ENCODE measurements at regions not wholly inside any gene's neighbourhood (a gene's known extent, or its start where the extent isn't known, plus 50 kb on each side); places are given as distances from the start of the nearest gene placed in this dataset.

GRCh38 chr2:103959174-103960128 lies 894.5 kb upstream of the POU3F3 start:
- DNase-seq (ENCODE audit: low spot score) = peak; percentile 3

DNA sequence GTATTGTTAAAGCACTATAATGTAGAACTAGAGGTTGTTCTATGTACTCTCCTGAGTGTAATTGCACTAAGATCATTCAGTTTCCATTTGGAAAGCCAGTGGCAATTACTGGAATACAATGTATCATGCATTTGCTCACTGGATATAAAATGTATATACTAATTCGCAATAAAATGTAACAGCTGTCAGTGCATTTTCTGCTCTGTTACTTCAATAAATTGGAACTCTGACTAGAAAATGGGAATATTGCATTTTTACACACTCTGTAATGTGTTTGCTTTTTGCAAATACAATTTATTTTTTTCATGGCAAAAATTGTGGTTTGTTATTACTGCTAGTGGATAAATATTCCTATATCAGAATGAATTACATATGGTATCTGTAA lies 893.8 kb upstream of the POU3F3 start:
- DNase-seq (ENCODE audit: low spot score) = no peak

GRCh38 chr2:103960951-103961350 lies 893.0 kb upstream of the POU3F3 start:
- no peak for DNase-seq (ENCODE audit: low spot score)

DNA sequence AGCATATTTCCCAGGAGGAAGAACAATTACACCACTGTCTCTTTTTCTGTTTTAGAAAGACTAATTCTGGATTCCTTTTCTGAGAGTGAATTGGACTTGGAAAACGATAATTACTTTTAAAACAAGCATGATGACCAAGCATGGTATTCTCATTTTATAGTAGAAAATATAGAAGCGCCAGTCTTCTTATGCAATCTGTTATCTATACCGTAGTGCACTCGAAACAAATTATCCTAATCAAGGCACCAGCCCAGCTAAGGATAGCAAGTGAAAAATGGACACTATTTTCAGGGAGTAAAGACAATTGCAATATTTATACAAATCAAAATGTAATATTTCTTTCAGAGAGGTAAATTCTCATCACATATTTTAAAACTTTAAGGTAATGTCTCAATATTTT lies 892.1 kb upstream of the POU3F3 start:
- DNase-seq (ENCODE audit: low spot score) = no peak

- DNase-seq (ENCODE audit: low spot score) = no peak
Observed at GRCh38 chr2:103962670-103963069, 891.2 kb upstream of the POU3F3 start.

DNA sequence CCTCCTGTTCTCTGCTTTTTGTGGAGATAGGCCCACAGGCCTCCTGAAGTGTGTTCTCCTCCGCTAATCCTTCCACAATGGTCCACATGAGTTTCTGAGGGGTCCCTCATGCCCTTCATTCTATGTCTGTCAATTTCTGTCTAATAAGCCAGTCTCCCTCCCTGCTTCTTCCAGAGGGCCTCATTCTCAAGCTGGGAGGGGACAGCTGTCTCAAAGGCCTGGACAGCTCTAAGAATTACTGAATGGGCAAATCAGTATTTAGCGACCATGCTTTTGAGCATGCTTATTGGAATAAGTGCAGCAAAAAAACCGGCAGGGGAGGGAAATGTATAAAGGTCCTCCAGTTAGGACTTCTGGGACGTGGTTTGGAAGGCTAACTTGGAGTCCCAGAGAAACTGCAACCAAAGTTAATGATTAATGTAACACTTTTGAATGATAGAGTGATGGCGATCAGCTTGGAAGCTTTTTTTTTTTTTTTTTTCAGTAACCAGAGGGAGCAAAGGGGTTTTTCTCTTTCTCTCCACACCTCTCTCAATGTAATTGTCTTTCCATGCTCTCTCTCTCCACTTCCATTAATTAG lies 890.7 kb upstream of the POU3F3 start:
- no peak for DNase-seq (ENCODE audit: low spot score)

DNA sequence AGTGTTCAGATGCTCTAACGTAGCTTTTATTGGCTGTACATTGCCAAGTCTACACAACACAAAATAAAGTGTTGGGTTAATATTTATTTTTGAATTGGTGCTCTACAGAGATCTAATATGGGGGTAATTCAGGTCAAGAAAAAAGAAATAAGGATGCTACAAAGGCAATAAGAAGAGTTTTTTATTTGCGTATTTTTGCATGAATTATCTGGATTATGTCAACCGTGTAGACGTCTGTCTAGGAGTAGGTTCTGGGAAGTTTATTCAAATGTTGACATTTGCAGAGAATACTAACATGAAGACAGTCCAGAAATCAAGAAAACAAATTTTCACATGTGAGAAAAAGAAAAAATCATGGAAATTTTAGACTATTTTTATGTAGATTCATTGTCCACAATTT lies 876.7 kb upstream of the POU3F3 start:
- no peak for DNase-seq (ENCODE audit: low spot score)

DNA sequence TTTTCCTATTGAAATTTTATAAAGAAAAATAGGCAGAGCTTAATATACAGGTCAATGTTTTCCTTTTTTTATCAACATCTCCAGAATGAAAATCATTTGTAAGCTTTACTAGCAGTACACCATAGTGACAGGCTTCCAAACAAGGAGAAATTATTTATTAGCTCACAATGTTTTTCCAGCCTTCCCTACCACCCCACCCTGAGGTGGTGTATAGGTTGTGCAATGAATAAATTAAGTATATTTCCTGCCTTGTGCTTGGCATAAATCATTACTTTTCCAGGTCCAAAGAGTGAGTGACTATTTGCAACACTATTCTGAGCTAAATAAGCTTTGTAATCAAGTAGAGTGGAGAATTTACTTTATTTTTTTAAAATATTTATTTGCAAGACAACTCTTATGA lies 876.2 kb upstream of the POU3F3 start:
- no peak for DNase-seq (ENCODE audit: low spot score)

DNA sequence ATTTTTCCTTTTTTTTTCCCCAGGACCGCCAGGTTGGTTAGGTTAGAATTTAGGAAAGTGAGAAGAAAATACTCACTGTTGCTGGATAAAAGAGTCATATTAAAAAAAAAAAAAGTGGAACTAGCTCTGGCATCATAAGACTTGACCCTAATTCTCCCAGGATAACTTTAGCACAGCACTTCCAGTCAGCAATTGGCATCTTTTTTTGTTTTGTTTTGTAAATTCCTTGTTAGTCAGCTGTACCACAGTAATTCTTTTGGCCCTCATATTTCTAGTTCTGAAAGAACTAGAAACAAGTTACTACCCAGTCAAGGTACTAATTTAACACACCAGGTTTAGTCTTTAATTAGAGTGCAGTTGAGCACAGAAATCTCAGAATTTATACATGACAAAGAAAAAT lies 873.5 kb upstream of the POU3F3 start:
- no peak for DNase-seq (ENCODE audit: low spot score)

DNA sequence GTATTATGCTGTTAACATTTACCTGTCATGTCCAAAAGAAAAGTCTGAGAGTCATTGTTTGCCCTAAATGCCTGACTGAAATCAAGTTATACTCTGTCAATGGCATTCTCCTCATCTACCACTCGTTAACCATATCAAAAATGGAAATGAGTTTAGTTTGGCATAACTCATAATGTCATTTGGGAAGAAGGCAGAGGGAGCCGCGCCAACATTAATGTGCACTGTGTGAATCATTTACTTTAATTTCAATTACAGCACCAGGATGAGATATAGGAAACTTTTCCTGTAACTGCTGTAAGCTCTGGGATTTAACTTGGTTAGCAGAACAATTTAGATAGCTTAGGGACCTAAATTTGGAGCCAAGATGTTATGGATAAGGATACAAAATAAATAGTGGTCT lies 871.2 kb upstream of the POU3F3 start:
- DNase-seq (ENCODE audit: low spot score) = no peak

GRCh38 chr2:103986001-103986400 lies 867.9 kb upstream of the POU3F3 start:
- DNase-seq (ENCODE audit: low spot score) = no peak

- no peak for DNase-seq (ENCODE audit: low spot score)
Observed at GRCh38 chr2:103991591-103991990, 862.3 kb upstream of the POU3F3 start.

DNA sequence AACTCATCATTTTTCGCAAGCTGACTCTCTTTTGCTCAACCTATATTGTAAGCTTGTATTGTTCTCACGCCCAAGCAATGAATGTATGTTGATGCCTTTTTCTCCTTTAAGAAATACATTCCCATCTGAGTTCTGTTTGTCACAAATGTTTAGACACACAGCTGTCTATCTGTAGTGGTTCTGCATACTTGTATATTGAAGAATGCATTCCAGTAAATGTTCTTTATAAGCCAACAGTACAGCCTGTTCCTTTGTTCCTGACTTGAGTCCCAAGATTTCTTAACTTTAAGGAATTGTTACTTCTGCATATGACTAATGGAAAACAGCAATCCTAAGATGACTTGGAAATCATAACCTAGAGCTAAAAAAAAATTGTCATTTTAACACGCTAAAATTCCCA lies 849.1 kb upstream of the POU3F3 start:
- no peak for DNase-seq (ENCODE audit: low spot score)

GRCh38 chr2:104016801-104017200 lies 837.1 kb upstream of the POU3F3 start:
- no peak for DNase-seq (ENCODE audit: low spot score)

GRCh38 chr2:104023306-104023705 lies 830.6 kb upstream of the POU3F3 start:
- DNase-seq (ENCODE audit: low spot score) = no peak

DNA sequence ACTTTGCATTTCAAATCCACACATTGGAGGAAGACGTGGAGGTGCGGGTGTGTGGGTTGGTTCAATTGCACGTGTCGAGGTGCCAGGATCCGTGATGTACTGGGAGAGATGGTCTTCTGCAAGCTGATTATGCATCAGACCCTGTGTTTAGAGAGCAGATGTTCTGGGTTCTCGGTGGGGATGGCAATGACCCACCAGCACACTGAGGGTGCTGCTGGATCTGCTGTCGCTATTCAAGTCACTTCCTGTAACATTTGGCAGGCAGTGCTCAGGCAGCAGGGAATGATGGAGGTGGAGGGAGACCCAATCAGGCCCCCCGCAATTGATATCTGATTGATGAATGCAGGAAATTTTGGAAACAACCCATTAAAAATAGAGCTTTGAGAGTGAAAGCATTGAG lies 830.1 kb upstream of the POU3F3 start:
- no peak for DNase-seq (ENCODE audit: low spot score)

DNA sequence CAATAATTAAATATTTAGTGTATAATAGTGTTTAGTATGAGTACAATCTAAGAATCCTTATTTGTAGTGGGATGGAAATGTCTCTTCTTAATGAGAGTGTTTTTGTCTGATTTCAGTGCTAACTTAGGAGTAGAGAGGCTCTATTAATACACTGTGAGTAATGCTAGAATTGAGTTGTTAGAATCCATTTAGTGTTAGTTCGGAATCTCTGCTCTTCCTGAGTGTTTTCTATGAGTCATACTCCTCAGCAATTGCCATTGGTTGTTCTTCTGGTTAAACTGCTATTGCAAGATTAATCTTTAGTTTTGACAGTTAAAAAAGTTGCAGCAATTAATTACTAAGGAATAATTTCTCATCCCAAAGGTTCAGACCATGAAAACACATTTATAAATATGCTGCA lies 828.6 kb upstream of the POU3F3 start:
- DNase-seq (ENCODE audit: low spot score) = no peak

GRCh38 chr2:104026725-104027124 lies 827.2 kb upstream of the POU3F3 start:
- DNase-seq (ENCODE audit: low spot score) = no peak

GRCh38 chr2:104027321-104027720 lies 826.6 kb upstream of the POU3F3 start:
- no peak for DNase-seq (ENCODE audit: low spot score)

GRCh38 chr2:104028061-104028460 lies 825.9 kb upstream of the POU3F3 start:
- no peak for DNase-seq (ENCODE audit: low spot score)

GRCh38 chr2:104033399-104033798 lies 820.5 kb upstream of the POU3F3 start:
- no peak for DNase-seq (ENCODE audit: low spot score)

DNA sequence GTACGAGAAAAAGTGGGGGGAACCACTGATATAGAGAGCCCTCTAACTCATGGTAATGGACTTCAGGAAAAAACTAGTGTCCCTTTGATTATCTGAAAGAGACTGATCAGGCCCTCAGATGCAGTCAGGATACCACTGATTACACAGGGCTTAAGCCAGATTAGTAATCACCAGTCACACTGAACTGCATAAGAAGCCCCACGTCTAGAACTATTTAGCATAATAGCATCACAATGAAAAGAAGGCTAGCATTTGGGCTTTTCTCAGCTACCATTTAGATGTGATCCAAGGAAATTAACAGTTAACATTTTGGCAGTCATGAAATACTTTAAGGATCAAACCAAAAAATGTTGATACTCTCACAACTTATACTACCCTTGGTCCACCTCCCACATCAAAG lies 813.1 kb upstream of the POU3F3 start:
- DNase-seq (ENCODE audit: low spot score) = no peak

DNA sequence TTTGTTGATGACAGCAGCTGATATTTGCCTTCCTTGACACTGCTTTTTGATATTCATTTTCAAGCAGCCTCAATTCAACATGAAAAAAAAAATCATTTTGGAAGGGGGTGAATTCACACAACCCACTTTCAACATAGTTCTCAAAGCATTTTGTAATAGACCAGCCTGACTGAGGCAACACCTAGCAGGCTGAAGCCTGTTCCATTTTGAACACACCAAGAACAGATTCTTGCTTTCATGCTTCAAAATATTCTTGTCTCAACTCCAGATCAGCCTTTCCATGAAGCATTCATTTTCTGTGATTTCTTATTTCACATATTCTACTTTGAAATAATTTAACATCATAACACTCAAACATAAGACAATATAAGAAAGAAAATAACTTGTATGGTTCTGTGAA lies 812.6 kb upstream of the POU3F3 start:
- no peak for DNase-seq (ENCODE audit: low spot score)

DNA sequence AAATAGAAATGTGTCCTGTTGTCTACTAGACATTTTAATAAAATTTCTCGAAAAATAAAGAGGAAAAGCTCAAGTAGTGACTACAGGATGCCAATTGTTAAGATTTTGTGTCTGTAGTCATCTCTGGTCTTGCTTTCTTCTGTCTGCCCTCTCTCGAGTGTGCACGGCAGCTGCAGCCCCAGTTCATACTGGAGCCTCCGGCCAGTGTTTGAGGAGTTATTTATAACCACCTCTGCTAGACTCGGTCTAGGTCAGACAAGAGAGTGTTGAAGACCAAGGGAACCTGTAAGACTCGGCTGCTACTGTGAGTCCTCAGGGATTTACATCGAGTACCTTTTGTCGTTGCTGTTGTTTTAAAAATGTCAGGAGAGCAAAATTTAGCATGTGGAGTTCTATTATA lies 810.1 kb upstream of the POU3F3 start:
- DNase-seq (ENCODE audit: low spot score) = no peak

Measured in kidney capillary endothelial cell (primary cell).